Cardiac muscle cell (in vitro differentiated cells and primary cell): ENCODE measurements at regions not wholly inside any gene's neighbourhood (a gene's known extent, or its start where the extent isn't known, plus 50 kb on each side); places are given as distances from the start of the nearest gene placed in this dataset.
"Not testable (repeated sequence)": the region's sequence is repeated elsewhere in the genome, so short reads cannot be mapped to it uniquely, and the experiment has no call there.

Experiments
- DNase-seq, 2 donors: peaks; one replicate each; pipeline versions ENCODE4 v3.0.0 to v3.0.0-alpha.2; 2010 to 2017; ENCODE audit warnings: low read depth in 1 of 2, low spot score in 1 of 2
- H3K27ac ChIP-seq: fragments of 200-600 bp; sonication (generic); 2 replicates; pipeline ENCODE4 v1.5.1; 2016
- H3K27me3 ChIP-seq: fragments of 200-600 bp; sonication (generic); 2 replicates; pipeline ENCODE4 v1.6.0; 2016; ENCODE audit warnings: control low read depth
- H3K36me3 ChIP-seq: fragments of 200-600 bp; sonication (generic); 2 replicates; pipeline ENCODE4 v1.5.1; 2016; ENCODE audit warnings: control low read depth
- H3K4me1 ChIP-seq: fragments of 200-600 bp; sonication (generic); 2 replicates; pipeline ENCODE4 v1.8.1; 2017; ENCODE audit warnings: low read depth, mild to moderate bottlenecking, mixed run types
- H3K4me3 ChIP-seq: fragments of 200-600 bp; sonication (generic); 2 replicates; pipeline ENCODE4 v1.5.1; 2016; ENCODE audit warnings: mild to moderate bottlenecking
- H3K9me3 ChIP-seq: fragments of 200-600 bp; sonication (generic); 2 replicates; pipeline ENCODE4 v1.5.1; 2017; ENCODE audit warnings: low read depth, mild to moderate bottlenecking, control low read depth
- CTCF ChIP-seq: IDR thresholded peaks from 2 replicates; pipeline ENCODE4 v1.5.1; 2012; ENCODE audit warnings: low read depth, mild to moderate bottlenecking, low read length

DNA sequence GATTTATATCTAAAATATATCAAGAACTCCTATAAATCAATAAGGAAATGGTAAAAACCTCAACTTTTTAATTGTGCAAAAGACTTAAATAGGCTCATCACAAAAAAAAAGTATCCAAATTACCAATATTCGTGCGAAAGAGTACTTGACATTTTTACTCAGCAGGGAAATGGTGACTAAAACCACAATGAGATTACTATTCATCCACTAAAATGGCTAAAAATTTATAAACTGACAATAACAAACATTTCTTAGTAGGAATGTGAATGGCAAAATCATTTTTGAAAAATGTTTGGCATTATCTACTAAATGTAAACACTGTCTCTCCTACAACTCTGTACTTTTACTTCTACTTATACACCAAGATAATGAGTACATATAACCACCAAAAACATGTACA lies 184.8 kb upstream of the RND3 start:
- H3K9me3 ChIP-seq: no peaks in the 10 kb centered on the region
- no peak for TF ChIP-seq CTCF
- H3K36me3 ChIP-seq: no peaks in the 10 kb centered on the region
- H3K4me1 ChIP-seq: no peaks in the 10 kb centered on the region
- no peak for DNase-seq
- H3K27me3 ChIP-seq: no peaks in the 10 kb centered on the region
- no peak overlapping the region for H3K4me3 ChIP-seq
- H3K27ac ChIP-seq: no peak overlapping the region

- Histone ChIP-seq H3K36me3 (no peaks in the 10 kb centered on the region), H3K4me3 (no peak overlapping the region), H3K27me3 (no peaks in the 10 kb centered on the region), H3K27ac (no peak overlapping the region), H3K9me3 (no peaks in the 10 kb centered on the region), H3K4me1 (no peaks in the 10 kb centered on the region)
- no peak for TF ChIP-seq CTCF
- DNase-seq: no peak
Observed at GRCh38 chr2:150669492-150669891, 182.0 kb upstream of the RND3 start.

- not testable (repeated sequence) for H3K4me3 ChIP-seq, H3K36me3 ChIP-seq
Observed at GRCh38 chr2:150667039-150667438, 179.6 kb upstream of the RND3 start.

GRCh38 chr2:150663143-150663542 lies 175.7 kb upstream of the RND3 start:
- TF ChIP-seq CTCF: no peak
- Histone ChIP-seq H3K4me1 (no peaks in the 10 kb centered on the region), H3K36me3 (no peaks in the 10 kb centered on the region), H3K4me3 (no peak overlapping the region), H3K27ac (no peak overlapping the region), H3K9me3 (no peaks in the 10 kb centered on the region), H3K27me3 (no peaks in the 10 kb centered on the region)
- peak in 1 of 2 donors; percentile 90 for DNase-seq

More at GRCh38 chr2:150667039-150667438, 179.6 kb upstream of the RND3 start:
- H3K4me1 ChIP-seq, DNase-seq, H3K9me3 ChIP-seq, H3K27ac ChIP-seq, H3K27me3 ChIP-seq: not testable (repeated sequence)

DNA sequence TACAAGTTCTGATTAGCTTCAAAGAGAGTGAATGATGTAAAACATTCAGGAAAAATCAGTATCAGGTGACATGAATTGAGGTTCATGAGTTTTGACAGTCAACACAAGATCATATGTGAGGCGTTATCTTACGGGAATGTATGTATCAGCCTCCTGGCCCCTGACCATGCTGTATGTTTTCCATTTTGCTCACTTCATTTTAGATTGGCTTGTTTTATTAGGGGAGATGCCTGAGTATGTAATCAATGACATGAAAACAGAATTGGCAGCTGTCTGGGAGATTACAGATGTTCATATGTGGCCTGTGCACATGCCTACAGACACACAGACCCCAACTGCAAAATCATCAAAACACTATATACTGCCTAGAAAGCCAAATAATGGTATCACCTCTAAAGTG lies 168.5 kb upstream of the RND3 start:
- no peaks in the 10 kb centered on the region for H3K9me3 ChIP-seq
- H3K4me1 ChIP-seq: no peaks in the 10 kb centered on the region
- no peak for TF ChIP-seq CTCF
- DNase-seq: no peak
- H3K36me3 ChIP-seq: no peaks in the 10 kb centered on the region
- no peak overlapping the region for H3K27ac ChIP-seq
- no peaks in the 10 kb centered on the region for H3K27me3 ChIP-seq
- no peak overlapping the region for H3K4me3 ChIP-seq

DNA sequence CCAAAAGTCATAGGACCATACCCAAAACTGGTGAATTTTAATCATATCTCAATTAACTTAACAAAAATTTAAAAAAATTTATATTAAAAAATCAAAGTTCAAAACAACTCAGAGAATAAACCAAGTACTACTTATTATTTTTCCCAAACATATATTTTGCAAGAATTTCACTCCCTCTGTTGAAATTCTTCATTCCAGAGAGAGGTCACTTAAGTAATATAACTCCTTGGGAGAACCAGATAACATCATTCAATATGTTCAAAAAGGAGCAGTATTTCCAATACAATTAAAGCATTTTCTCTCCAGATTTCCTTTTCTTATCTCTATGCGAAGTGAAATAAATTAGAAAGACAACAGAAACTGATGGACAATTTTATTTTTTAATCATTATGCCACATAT lies 165.9 kb upstream of the RND3 start:
- peak in 1 of 2 donors; percentile 41 for DNase-seq
- TF ChIP-seq CTCF: no peak

More for the DNA sequence above, 165.9 kb upstream of the RND3 start:
- H3K9me3 ChIP-seq: no peaks in the 10 kb centered on the region
- no peaks in the 10 kb centered on the region for H3K4me1 ChIP-seq
- H3K4me3 ChIP-seq: no peak overlapping the region
- no peak overlapping the region for H3K27ac ChIP-seq
- H3K36me3 ChIP-seq: no peaks in the 10 kb centered on the region
- H3K27me3 ChIP-seq: no peaks in the 10 kb centered on the region
